ENCODE measurements at regions not wholly inside any gene's neighbourhood (a gene's known extent, or its start where the extent isn't known, plus 50 kb on each side); places are given as distances from the start of the nearest gene placed in this dataset.

DNA sequence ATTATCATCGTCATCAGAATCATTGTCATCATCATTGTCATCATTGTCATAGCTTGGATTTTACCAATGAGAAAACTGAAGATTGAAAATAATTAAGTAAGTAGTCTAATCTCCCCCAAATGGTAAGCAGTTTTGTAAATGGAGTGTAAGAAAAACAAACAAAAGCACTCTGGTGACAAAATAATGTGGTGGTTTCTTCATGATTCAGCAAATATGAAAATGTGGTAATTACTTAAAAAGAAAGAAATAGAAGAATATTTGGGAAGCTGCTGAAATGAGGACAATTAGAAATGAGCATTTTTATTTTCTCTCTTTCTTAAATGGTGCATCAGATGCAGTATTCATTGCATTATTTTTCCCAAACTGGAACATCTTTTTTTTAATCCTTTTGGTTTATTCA lies 514.4 kb downstream of the DCDC2C start:
- Histone ChIP-seq H2BK12ac (ENCODE audit: low read length) (no peak overlapping the region), H3K23ac (ENCODE audit: low read depth, low read length, poor library complexity) (no peak overlapping the region), H3K4me2 (ENCODE audit: insufficient read depth, low read length, poor library complexity, severe bottlenecking) (no peak overlapping the region), H3K14ac (ENCODE audit: low read length) (no peak overlapping the region), H3K18ac (ENCODE audit: low read length) (no peak overlapping the region), H3K4me1 (ENCODE audit: control insufficient read depth in 2 of 2, insufficient read depth in 1 of 2, low read depth in 1 of 2, low read length in 2 of 2) (peaks cover 6 to 9% of the 10 kb centered on the region in 2 donors), H3K27me3 (ENCODE audit: control insufficient read depth in 3 of 3, insufficient read depth in 3 of 3, low read depth in 1 of 3, low read length in 3 of 3) (no peaks in the 10 kb centered on the region), H2BK5ac (ENCODE audit: low read length) (no peak overlapping the region), H3K9ac (ENCODE audit: low read depth, low read length, poor library complexity) (no peak overlapping the region), H3K27ac (replicated peaks; ENCODE audit: low read length) (no peak overlapping the region), H2AFZ (ENCODE audit: low read length) (no peak overlapping the region), H4K8ac (ENCODE audit: low read depth, low read length) (no peak overlapping the region), H3K4me3 (ENCODE audit: low read length in 2 of 2) (no peak overlapping the region), H4K91ac (ENCODE audit: low read depth, low read length, poor library complexity) (no peak overlapping the region), H3K9me3 (replicated peaks in 1 of 2; ENCODE audit: control insufficient read depth in 2 of 2, insufficient read depth in 1 of 2, low read depth in 1 of 2, low read length in 2 of 2) (no peaks in the 10 kb centered on the region), H2AK5ac (ENCODE audit: low read depth, low read length) (no peak overlapping the region), H2BK120ac (ENCODE audit: low read depth, low read length) (no peak overlapping the region), H3K4ac (ENCODE audit: low read length) (no peak overlapping the region), H2BK15ac (ENCODE audit: low read length) (no peak overlapping the region), H3K36me3 (replicated peaks in 1 of 2; ENCODE audit: control insufficient read depth in 2 of 2, insufficient read depth in 2 of 2, low read length in 2 of 2) (no peaks in the 10 kb centered on the region), H3K79me1 (ENCODE audit: low read depth, low read length) (no peaks in the 10 kb centered on the region)
- no peak for DNase-seq (ENCODE audit: low spot score)
- WGBS, 2 donors (ENCODE audit: extremely low coverage in 2 of 2, insufficient read length in 2 of 2, insufficient replicate concordance in 1 of 2) = no CpG with 5 or more reads among the region's 1 CpG

DNA sequence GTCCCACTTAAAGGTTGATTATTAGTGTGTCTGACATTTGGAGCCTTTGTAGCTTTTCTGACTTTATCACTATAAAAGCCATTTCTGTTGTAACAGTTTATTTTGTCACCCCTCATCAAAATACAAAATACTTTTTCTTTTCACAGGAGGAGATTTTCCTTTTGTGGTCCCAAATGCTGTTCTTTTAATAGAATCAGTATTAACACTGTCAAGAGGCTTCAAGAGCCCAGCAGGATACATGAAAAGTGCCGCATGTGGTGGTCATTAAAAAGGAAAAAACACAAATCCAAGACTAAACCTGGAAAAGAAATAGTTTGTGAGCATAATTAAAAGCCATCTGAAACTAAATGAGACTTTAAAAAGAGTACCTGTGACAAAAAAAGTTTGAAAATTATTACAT lies 515.7 kb downstream of the DCDC2C start:
- H3K9ac ChIP-seq (ENCODE audit: low read depth, low read length, poor library complexity) = no peak overlapping the region
- H2BK120ac ChIP-seq (ENCODE audit: low read depth, low read length) = no peak overlapping the region
- H3K36me3 ChIP-seq (replicated peaks in 1 of 2; ENCODE audit: control insufficient read depth in 2 of 2, insufficient read depth in 2 of 2, low read length in 2 of 2) = no peaks in the 10 kb centered on the region
- no peak overlapping the region for H4K8ac ChIP-seq (ENCODE audit: low read depth, low read length)
- H3K18ac ChIP-seq (ENCODE audit: low read length) = no peak overlapping the region
- H3K4ac ChIP-seq (ENCODE audit: low read length) = no peak overlapping the region
- no peak overlapping the region for H2BK5ac ChIP-seq (ENCODE audit: low read length)
- no peak overlapping the region for H4K91ac ChIP-seq (ENCODE audit: low read depth, low read length, poor library complexity)
- no peak overlapping the region for H2AK5ac ChIP-seq (ENCODE audit: low read depth, low read length)
- no peak overlapping the region for H3K4me3 ChIP-seq (ENCODE audit: low read length in 2 of 2)
- H3K27ac ChIP-seq (replicated peaks; ENCODE audit: low read length) = peak overlapping the region; percentile 40
- no CpG with 5 or more reads among the region's 1 CpG for WGBS, 2 donors (ENCODE audit: extremely low coverage in 2 of 2, insufficient read length in 2 of 2, insufficient replicate concordance in 1 of 2)
- H3K14ac ChIP-seq (ENCODE audit: low read length) = no peak overlapping the region
- H3K4me1 ChIP-seq (ENCODE audit: control insufficient read depth in 2 of 2, insufficient read depth in 1 of 2, low read depth in 1 of 2, low read length in 2 of 2) = peaks cover 6 to 9% of the 10 kb centered on the region in 2 donors
- no peak overlapping the region for H2AFZ ChIP-seq (ENCODE audit: low read length)
- H2BK15ac ChIP-seq (ENCODE audit: low read length) = no peak overlapping the region
- no peak overlapping the region for H2BK12ac ChIP-seq (ENCODE audit: low read length)
- no peak overlapping the region for H3K23ac ChIP-seq (ENCODE audit: low read depth, low read length, poor library complexity)
- no peak overlapping the region for H3K4me2 ChIP-seq (ENCODE audit: insufficient read depth, low read length, poor library complexity, severe bottlenecking)
- DNase-seq (ENCODE audit: low spot score) = no peak
- H3K79me1 ChIP-seq (ENCODE audit: low read depth, low read length) = no peaks in the 10 kb centered on the region
- no peaks in the 10 kb centered on the region for H3K27me3 ChIP-seq (ENCODE audit: control insufficient read depth in 3 of 3, insufficient read depth in 3 of 3, low read depth in 1 of 3, low read length in 3 of 3)
- H3K9me3 ChIP-seq (replicated peaks in 1 of 2; ENCODE audit: control insufficient read depth in 2 of 2, insufficient read depth in 1 of 2, low read depth in 1 of 2, low read length in 2 of 2) = no peaks in the 10 kb centered on the region

DNA sequence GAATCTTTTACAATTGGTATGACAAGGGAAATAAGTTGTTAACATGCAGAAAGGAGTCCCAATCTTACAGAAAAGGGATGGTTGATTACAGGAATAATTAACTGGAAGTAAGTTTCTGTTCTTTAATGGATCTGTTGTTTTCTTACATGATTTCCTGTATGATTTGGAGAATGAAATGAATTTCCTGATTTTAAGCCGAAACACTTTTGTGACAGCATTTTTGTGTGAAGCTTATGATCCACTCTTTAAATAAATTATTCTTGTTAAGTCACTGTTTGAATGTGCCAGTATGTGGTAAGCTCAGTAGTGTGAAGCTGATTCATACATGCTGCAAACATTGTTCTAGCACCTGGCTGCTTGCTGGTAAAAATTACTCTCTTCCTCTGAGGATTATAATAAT lies 516.2 kb downstream of the DCDC2C start:
- Histone ChIP-seq H3K36me3 (replicated peaks in 1 of 2; ENCODE audit: control insufficient read depth in 2 of 2, insufficient read depth in 2 of 2, low read length in 2 of 2) (no peaks in the 10 kb centered on the region), H3K4ac (ENCODE audit: low read length) (no peak overlapping the region)

DNA sequence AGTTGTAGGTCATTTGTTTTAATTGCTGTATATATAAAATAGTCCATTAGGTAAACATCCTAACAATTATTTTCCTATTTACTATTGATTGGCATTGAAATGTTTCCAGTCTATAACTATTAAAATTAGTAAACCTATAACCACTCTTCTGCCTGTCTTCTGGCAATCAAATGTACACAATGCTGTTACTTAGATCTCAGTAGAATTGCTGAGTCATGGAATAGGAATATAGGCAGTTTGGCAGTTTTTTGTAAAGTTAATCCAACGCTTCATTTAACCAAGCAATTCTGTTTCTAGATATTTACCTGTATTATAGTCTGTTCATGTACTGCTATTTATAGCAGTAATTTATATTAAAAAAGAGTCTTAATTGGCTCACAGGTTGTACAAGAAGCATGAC lies 518.1 kb downstream of the DCDC2C start:
- Histone ChIP-seq H3K79me1 (ENCODE audit: low read depth, low read length) (no peaks in the 10 kb centered on the region), H3K9me3 (replicated peaks in 1 of 2; ENCODE audit: control insufficient read depth in 2 of 2, insufficient read depth in 1 of 2, low read depth in 1 of 2, low read length in 2 of 2) (no peaks in the 10 kb centered on the region), H2AFZ (ENCODE audit: low read length) (no peak overlapping the region), H4K8ac (ENCODE audit: low read depth, low read length) (no peak overlapping the region), H3K4me2 (ENCODE audit: insufficient read depth, low read length, poor library complexity, severe bottlenecking) (no peak overlapping the region), H2BK120ac (ENCODE audit: low read depth, low read length) (no peak overlapping the region), H2BK5ac (ENCODE audit: low read length) (no peak overlapping the region), H3K4me1 (ENCODE audit: control insufficient read depth in 2 of 2, insufficient read depth in 1 of 2, low read depth in 1 of 2, low read length in 2 of 2) (peaks cover 3 to 6% of the 10 kb centered on the region in 2 donors), H3K27me3 (ENCODE audit: control insufficient read depth in 3 of 3, insufficient read depth in 3 of 3, low read depth in 1 of 3, low read length in 3 of 3) (no peaks in the 10 kb centered on the region), H2BK15ac (ENCODE audit: low read length) (no peak overlapping the region), H3K36me3 (replicated peaks in 1 of 2; ENCODE audit: control insufficient read depth in 2 of 2, insufficient read depth in 2 of 2, low read length in 2 of 2) (no peaks in the 10 kb centered on the region), H2BK12ac (ENCODE audit: low read length) (no peak overlapping the region), H3K4me3 (ENCODE audit: low read length in 2 of 2) (no peak overlapping the region), H3K9ac (ENCODE audit: low read depth, low read length, poor library complexity) (no peak overlapping the region), H3K4ac (ENCODE audit: low read length) (no peak overlapping the region), H4K91ac (ENCODE audit: low read depth, low read length, poor library complexity) (no peak overlapping the region), H3K23ac (ENCODE audit: low read depth, low read length, poor library complexity) (no peak overlapping the region), H3K14ac (ENCODE audit: low read length) (no peak overlapping the region), H3K18ac (ENCODE audit: low read length) (no peak overlapping the region), H3K27ac (replicated peaks; ENCODE audit: low read length) (no peak overlapping the region), H2AK5ac (ENCODE audit: low read depth, low read length) (no peak overlapping the region)
- no CpG with 5 or more reads among the region's 1 CpG for WGBS, 2 donors (ENCODE audit: extremely low coverage in 2 of 2, insufficient read length in 2 of 2, insufficient replicate concordance in 1 of 2)
- no peak for DNase-seq (ENCODE audit: low spot score)

More for the DNA sequence above, 516.2 kb downstream of the DCDC2C start:
- no peaks in the 10 kb centered on the region for H3K27me3 ChIP-seq (ENCODE audit: control insufficient read depth in 3 of 3, insufficient read depth in 3 of 3, low read depth in 1 of 3, low read length in 3 of 3)
- WGBS, 2 donors (ENCODE audit: extremely low coverage in 2 of 2, insufficient read length in 2 of 2, insufficient replicate concordance in 1 of 2) = no CpG with 5 or more reads among the region's 1 CpG
- H3K4me2 ChIP-seq (ENCODE audit: insufficient read depth, low read length, poor library complexity, severe bottlenecking) = no peak overlapping the region
- no peak overlapping the region for H2AFZ ChIP-seq (ENCODE audit: low read length)
- no peaks in the 10 kb centered on the region for H3K79me1 ChIP-seq (ENCODE audit: low read depth, low read length)
- no peak overlapping the region for H2BK120ac ChIP-seq (ENCODE audit: low read depth, low read length)
- no peak overlapping the region for H3K18ac ChIP-seq (ENCODE audit: low read length)
- H3K9me3 ChIP-seq (replicated peaks in 1 of 2; ENCODE audit: control insufficient read depth in 2 of 2, insufficient read depth in 1 of 2, low read depth in 1 of 2, low read length in 2 of 2) = no peaks in the 10 kb centered on the region
- H4K8ac ChIP-seq (ENCODE audit: low read depth, low read length) = no peak overlapping the region
- H3K4me1 ChIP-seq (ENCODE audit: control insufficient read depth in 2 of 2, insufficient read depth in 1 of 2, low read depth in 1 of 2, low read length in 2 of 2) = peaks cover 6 to 8% of the 10 kb centered on the region in 2 donors
- H3K27ac ChIP-seq (replicated peaks; ENCODE audit: low read length) = peak overlapping the region; percentile 21
- no peak overlapping the region for H3K14ac ChIP-seq (ENCODE audit: low read length)
- H3K23ac ChIP-seq (ENCODE audit: low read depth, low read length, poor library complexity) = no peak overlapping the region
- H3K9ac ChIP-seq (ENCODE audit: low read depth, low read length, poor library complexity) = no peak overlapping the region
- H3K4me3 ChIP-seq (ENCODE audit: low read length in 2 of 2) = no peak overlapping the region
- H4K91ac ChIP-seq (ENCODE audit: low read depth, low read length, poor library complexity) = no peak overlapping the region
- no peak overlapping the region for H2BK5ac ChIP-seq (ENCODE audit: low read length)
- H2BK12ac ChIP-seq (ENCODE audit: low read length) = no peak overlapping the region
- no peak for DNase-seq (ENCODE audit: low spot score)
- no peak overlapping the region for H2BK15ac ChIP-seq (ENCODE audit: low read length)
- no peak overlapping the region for H2AK5ac ChIP-seq (ENCODE audit: low read depth, low read length)
